ENCODE measurements at regions not wholly inside any gene's neighbourhood (a gene's known extent, or its start where the extent isn't known, plus 50 kb on each side); places are given as distances from the start of the nearest gene placed in this dataset.
"Not testable (repeated sequence)": the region's sequence is repeated elsewhere in the genome, so short reads cannot be mapped to it uniquely, and the experiment has no call there.

DNA sequence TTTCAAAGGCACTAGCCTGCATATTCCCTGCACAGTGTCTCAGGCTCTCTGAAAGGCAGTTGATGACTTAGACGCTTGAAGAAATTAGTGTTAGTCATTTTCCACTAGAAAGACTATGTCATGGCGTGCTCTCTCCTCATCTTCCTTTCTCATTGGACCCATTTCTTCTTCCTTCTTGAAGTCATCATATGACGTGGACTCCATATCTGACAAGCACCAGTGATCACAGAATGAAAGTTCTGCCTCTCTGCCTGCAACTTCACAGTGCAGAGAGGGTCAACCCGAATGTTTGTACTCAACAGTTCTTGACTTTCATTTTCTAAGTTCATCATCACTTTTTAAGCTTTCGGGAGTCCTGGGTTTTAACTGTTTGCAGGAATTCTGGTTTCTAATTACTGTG, 63.7 kb upstream of the CYRIA start:
- intact Hi-C loops (cut with micrococcal nuclease), result loop anchor here (1.0 to 5.0 kb wide), 3 partner anchors 16 to 1552 kb away; no protein-coding TSS in a partner anchor
- peaks cover 22% of the 10 kb centered on the region for H3K27me3 Mint-ChIP-seq (ENCODE audit: low read depth)
- H3K4me1 Mint-ChIP-seq (ENCODE audit: low read depth), result peaks cover 27% of the 10 kb centered on the region
- no peak overlapping the region for H3K27ac Mint-ChIP-seq
- no peaks in the 10 kb centered on the region for H3K9me3 Mint-ChIP-seq
- DNase-seq, result no peak
- no peak overlapping the region for H3K4me3 Mint-ChIP-seq
- H3K36me3 Mint-ChIP-seq (ENCODE audit: low read depth), result no peaks in the 10 kb centered on the region
- CTCF ChIA-PET, result no interaction called here

DNA sequence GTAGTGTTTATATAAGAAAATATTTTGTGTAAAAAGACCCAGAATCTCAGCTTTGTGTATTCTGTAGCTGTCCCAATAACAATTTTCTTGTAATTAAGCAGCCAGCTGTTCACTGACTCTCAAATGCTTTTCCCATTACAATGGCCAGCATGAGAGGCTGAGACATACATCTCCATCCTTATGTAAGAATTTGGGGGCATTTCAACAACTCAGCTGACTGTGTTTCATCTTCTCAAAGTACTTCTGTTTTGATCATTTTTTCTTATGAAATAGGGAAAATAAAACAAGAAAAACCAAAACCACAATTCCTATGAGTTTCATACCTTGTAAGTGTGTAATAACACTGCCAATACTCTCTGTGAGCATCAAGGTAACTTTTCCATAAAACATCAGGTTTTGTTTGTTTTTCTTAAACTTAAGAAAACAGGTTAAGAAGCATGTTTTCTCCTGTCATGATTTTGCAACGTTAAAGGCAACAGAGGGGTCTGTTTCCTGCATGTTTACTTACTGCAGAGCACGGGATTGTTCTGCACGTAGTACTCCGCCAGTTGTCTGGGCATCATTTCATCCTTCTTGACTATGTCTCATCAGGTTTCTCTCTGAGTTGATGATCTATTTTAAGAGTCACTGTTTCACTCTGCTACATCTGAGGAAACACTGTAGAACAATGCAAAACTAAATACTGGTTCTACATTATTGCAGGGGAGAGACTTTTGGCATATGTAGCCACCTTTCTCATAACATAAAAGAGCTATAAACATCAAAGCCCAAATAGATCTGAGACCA, 62.9 kb upstream of the CYRIA start:
- H3K36me3 Mint-ChIP-seq (ENCODE audit: low read depth), result no peaks in the 10 kb centered on the region
- CTCF ChIA-PET, result no interaction called here
- H3K9me3 Mint-ChIP-seq, result no peaks in the 10 kb centered on the region
- peaks cover 27% of the 10 kb centered on the region for H3K4me1 Mint-ChIP-seq (ENCODE audit: low read depth)
- no peak for DNase-seq
- intact Hi-C loops (cut with micrococcal nuclease), result loop anchor here (1.0 to 5.0 kb wide), 3 partner anchors 17 to 1551 kb away; no protein-coding TSS in a partner anchor
- no peak overlapping the region for H3K4me3 Mint-ChIP-seq
- no peak overlapping the region for H3K27ac Mint-ChIP-seq
- peaks cover 22% of the 10 kb centered on the region for H3K27me3 Mint-ChIP-seq (ENCODE audit: low read depth)

DNA sequence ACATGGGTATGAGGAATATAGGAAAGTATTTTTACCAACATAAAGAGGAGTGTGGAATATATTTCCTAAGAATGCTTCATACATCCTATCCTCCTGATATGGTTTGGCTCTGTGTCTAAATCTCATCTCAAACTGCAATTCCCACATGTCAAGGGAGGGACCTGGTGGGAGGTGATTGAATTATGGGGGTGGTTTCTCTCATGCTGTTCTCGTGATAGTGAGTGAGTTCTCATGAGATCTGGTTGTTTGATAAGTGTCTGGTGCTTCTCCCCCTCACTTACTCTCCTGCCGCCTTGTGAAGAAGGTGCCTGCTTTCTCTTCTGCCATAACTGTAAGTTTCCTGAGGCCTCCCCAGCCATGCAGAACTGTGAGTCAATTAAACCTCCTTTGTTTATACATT, 62.2 kb upstream of the CYRIA start:
- H3K4me1 Mint-ChIP-seq (ENCODE audit: low read depth), result peaks cover 27% of the 10 kb centered on the region
- intact Hi-C loops (cut with micrococcal nuclease), result loop anchor here (5.0 kb wide), 2 partner anchors 761 to 1551 kb away; no protein-coding TSS in a partner anchor
- H3K36me3 Mint-ChIP-seq (ENCODE audit: low read depth); DNase-seq; CTCF ChIA-PET; H3K4me3 Mint-ChIP-seq; H3K27ac Mint-ChIP-seq; H3K9me3 Mint-ChIP-seq: not testable (repeated sequence)
- H3K27me3 Mint-ChIP-seq (ENCODE audit: low read depth), result peaks cover 22% of the 10 kb centered on the region

DNA sequence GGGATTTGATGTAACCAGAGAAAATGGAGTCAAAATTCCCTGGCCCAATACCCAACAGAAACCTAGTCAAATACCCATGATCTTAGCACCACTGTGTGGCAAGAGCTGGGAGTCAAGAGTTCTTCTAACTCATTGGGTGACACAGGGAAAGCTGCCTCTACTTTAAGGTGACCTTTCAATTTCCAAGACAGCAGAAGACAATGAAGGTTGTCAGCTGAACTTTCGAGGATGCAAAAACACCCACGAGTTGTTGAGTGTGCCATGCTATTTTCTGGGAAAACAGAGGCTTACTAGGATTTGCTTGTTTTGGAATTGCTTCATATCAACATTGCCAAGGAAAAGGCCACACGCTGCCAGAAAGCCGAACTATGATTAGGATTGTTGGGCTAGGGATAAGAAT, 61.6 kb upstream of the CYRIA start:
- H3K36me3 Mint-ChIP-seq (ENCODE audit: low read depth), result no peaks in the 10 kb centered on the region
- CTCF ChIA-PET, result no interaction called here
- intact Hi-C loops (cut with micrococcal nuclease), result loop anchor here (5.0 kb wide), 2 partner anchors 760 to 1550 kb away; no protein-coding TSS in a partner anchor
- no peaks in the 10 kb centered on the region for H3K9me3 Mint-ChIP-seq
- peaks cover 27% of the 10 kb centered on the region for H3K4me1 Mint-ChIP-seq (ENCODE audit: low read depth)
- H3K27me3 Mint-ChIP-seq (ENCODE audit: low read depth), result peaks cover 23% of the 10 kb centered on the region
- no peak overlapping the region for H3K27ac Mint-ChIP-seq
- no peak for DNase-seq
- H3K4me3 Mint-ChIP-seq, result no peak overlapping the region

DNA sequence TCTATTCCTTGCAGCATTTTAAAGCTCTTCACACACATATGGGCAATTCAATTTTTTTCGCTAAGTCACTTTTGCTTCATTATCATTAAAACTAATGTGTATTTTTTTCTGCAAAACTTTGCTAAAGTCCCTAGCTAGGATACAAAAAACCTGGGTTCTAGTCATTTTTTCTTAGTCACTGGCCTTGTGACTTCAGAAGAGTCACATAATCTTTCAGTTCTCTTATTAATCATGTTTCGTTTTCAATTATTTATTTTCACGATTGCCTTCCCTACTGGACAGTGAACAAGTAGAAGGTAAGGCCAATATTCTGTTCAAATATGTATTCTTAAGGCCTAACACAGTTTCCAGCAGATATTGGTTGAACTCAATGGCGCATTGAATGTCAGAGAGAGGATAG, 60.9 kb upstream of the CYRIA start:
- Mint-ChIP-seq H3K36me3 (ENCODE audit: low read depth) (no peaks in the 10 kb centered on the region), H3K27me3 (ENCODE audit: low read depth) (peaks cover 25% of the 10 kb centered on the region), H3K4me3 (no peak overlapping the region), H3K9me3 (no peaks in the 10 kb centered on the region), H3K4me1 (ENCODE audit: low read depth) (peaks cover 27% of the 10 kb centered on the region), H3K27ac (no peak overlapping the region)
- no peak for DNase-seq
- intact Hi-C loops (cut with micrococcal nuclease), result loop anchor here (5.0 kb wide), 2 partner anchors 759 to 1549 kb away; no protein-coding TSS in a partner anchor
- CTCF ChIA-PET, result interaction anchor here (0.6 kb wide), 1 partner anchor 1310 kb away, joined by 3 read pairs; no protein-coding TSS in a partner anchor

DNA sequence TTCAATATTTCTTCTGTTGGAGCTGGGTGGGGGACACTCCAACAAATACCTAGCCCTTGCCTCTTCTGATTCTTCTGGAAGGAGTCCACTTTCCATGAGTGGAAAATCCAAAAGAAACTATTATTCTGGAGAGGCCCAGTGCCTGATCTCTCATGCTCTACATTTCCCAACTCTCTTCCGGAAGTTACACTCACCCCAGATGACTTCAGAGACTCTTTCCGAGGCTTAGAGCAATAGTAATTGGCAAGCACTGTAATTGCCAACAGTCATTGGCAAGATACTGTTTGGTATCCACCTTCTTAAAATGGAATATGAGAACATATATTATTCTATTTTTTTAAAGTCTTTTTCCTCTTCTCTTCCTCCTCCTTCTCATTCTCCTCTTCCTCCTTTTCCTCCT, 60.5 kb upstream of the CYRIA start:
- Mint-ChIP-seq H3K36me3 (ENCODE audit: low read depth) (no peaks in the 10 kb centered on the region), H3K4me3 (no peak overlapping the region), H3K9me3 (no peaks in the 10 kb centered on the region), H3K27ac (no peak overlapping the region), H3K4me1 (ENCODE audit: low read depth) (peaks cover 27% of the 10 kb centered on the region), H3K27me3 (ENCODE audit: low read depth) (peaks cover 25% of the 10 kb centered on the region)
- no peak for DNase-seq
- intact Hi-C loops (cut with micrococcal nuclease), result loop anchor here (5.0 kb wide), 2 partner anchors 759 to 1549 kb away; no protein-coding TSS in a partner anchor
- CTCF ChIA-PET, result interaction anchor here (1.4 kb wide), 1 partner anchor 31 kb away, joined by 3 read pairs; no protein-coding TSS in a partner anchor

DNA sequence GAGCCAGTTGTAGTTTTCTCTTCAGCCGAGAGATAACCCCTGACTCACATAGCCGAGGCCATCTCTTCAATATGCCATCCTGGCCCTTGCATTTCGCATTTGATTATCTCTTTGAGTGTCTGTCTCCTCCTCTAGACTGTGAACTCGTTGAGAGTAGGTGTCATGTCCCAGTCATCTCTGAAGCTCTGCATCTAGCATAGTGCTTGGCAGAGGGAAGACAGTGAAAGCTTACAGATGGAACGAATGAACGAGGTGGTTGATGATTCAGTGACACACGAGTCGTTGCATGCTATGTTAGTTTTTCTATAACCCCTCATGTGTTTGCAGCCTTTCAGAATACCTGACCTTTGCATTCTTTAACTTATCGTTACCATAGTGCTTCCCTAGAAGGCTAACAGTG, 59.9 kb upstream of the CYRIA start:
- no peaks in the 10 kb centered on the region for H3K9me3 Mint-ChIP-seq
- intact Hi-C loops (cut with micrococcal nuclease), result loop anchor here (1.0 to 5.0 kb wide), 4 partner anchors 59 to 1548 kb away; no protein-coding TSS in a partner anchor
- H3K4me1 Mint-ChIP-seq (ENCODE audit: low read depth), result peaks cover 27% of the 10 kb centered on the region
- CTCF ChIA-PET, result interaction anchor here (1.4 kb wide), 1 partner anchor 31 kb away, joined by 3 read pairs; no protein-coding TSS in a partner anchor
- peak; percentile 46 for DNase-seq
- no peak overlapping the region for H3K4me3 Mint-ChIP-seq
- no peaks in the 10 kb centered on the region for H3K36me3 Mint-ChIP-seq (ENCODE audit: low read depth)
- H3K27me3 Mint-ChIP-seq (ENCODE audit: low read depth), result peaks cover 23% of the 10 kb centered on the region
- H3K27ac Mint-ChIP-seq, result no peak overlapping the region

DNA sequence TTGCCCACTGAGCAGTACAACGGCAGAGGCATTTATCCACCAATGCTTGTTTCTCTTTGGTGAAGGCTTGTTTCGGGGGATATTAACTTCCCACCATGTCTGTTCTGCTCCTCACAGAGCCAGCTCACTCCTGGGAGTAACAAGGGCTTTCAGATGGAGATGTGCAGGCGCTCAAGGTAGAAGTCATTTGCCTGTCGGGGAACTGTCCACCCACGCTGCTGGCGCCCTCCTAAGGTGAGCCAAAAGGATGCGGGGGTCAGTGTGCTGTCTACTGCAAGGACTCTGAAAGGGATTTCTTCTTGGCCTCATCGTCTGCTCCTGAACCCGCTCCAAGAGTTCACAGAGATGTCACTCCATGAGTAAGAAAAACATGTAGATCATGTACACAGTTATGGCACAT, 57.0 kb upstream of the CYRIA start:
- Mint-ChIP-seq H3K27ac (no peak overlapping the region), H3K9me3 (no peaks in the 10 kb centered on the region), H3K4me3 (no peak overlapping the region), H3K27me3 (ENCODE audit: low read depth) (peaks cover 17% of the 10 kb centered on the region), H3K4me1 (ENCODE audit: low read depth) (peaks cover 16% of the 10 kb centered on the region), H3K36me3 (ENCODE audit: low read depth) (no peaks in the 10 kb centered on the region)
- intact Hi-C loops (cut with micrococcal nuclease), result no loop called here
- DNase-seq, result no peak
- CTCF ChIA-PET, result no interaction called here

DNA sequence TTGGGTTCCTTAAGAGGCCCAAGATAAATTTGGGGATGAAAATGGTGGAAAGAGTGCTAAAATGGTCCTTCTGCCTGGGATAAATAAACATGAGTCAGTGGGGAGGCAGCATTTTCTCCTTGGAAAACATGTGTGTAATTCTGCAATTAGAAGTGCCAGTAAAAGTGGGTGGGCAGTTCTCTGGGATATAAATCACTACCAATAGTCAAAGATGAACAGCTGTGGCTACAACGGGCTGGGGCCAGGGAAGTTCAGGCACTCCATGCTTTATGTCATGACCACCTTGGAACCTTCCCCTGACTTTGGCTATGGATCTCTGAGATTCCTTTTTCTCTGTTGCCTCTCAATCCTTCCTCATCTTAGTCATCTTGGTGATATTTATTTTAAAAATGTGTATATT, 56.5 kb upstream of the CYRIA start:
- Mint-ChIP-seq H3K4me1 (ENCODE audit: low read depth) (peaks cover 16% of the 10 kb centered on the region), H3K9me3 (no peaks in the 10 kb centered on the region), H3K4me3 (no peak overlapping the region), H3K27me3 (ENCODE audit: low read depth) (peaks cover 20% of the 10 kb centered on the region), H3K36me3 (ENCODE audit: low read depth) (no peaks in the 10 kb centered on the region), H3K27ac (no peak overlapping the region)
- DNase-seq, result no peak
- intact Hi-C loops (cut with micrococcal nuclease), result no loop called here
- CTCF ChIA-PET, result no interaction called here

DNA sequence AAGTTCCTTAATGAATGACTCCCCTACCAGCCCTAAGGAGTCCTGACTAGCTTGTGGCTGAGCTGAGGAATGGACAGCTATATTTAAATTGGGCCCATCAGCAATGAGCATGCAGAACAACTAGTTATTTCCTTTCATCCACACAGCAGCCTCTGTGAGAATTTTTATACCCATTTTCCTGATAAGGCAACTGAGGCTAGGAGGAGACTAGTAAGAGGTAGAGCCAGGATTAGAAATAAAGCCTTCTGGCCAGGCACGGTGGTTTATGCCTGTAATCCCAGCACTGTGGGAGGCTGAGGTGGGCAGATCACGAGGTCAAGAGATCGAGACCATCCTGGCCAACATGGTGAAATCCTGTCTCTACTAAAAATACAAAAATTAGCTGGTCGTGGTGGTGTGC, 55.9 kb upstream of the CYRIA start:
- peaks cover 18% of the 10 kb centered on the region for H3K27me3 Mint-ChIP-seq (ENCODE audit: low read depth)
- H3K4me3 Mint-ChIP-seq; H3K27ac Mint-ChIP-seq; H3K36me3 Mint-ChIP-seq (ENCODE audit: low read depth); H3K4me1 Mint-ChIP-seq (ENCODE audit: low read depth); intact Hi-C loops (cut with micrococcal nuclease); DNase-seq; CTCF ChIA-PET; H3K9me3 Mint-ChIP-seq: not testable (repeated sequence)

DNA sequence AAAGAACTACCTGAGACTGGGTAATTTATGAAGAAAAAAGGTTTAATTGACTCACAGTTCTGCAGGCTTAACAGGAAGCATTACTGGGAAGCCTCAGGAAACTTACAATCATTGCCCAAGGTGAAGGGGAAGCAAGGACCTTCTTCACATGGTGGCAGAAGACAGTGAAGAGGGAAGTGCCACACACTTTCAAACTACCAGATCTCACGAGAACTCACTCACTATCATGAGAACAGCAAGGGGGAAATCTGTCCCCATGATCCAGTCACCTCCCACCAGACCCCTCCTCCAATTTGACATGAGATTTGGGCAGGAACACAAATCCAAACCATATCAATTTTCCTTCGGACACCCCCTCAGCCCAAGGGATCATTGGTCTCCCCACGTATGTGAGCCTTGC, 55.1 kb upstream of the CYRIA start:
- CTCF ChIA-PET; H3K36me3 Mint-ChIP-seq (ENCODE audit: low read depth); H3K4me1 Mint-ChIP-seq (ENCODE audit: low read depth); H3K27ac Mint-ChIP-seq; DNase-seq; H3K9me3 Mint-ChIP-seq; intact Hi-C loops (cut with micrococcal nuclease); H3K4me3 Mint-ChIP-seq: not testable (repeated sequence)
- H3K27me3 Mint-ChIP-seq (ENCODE audit: low read depth), result peaks cover 18% of the 10 kb centered on the region

DNA sequence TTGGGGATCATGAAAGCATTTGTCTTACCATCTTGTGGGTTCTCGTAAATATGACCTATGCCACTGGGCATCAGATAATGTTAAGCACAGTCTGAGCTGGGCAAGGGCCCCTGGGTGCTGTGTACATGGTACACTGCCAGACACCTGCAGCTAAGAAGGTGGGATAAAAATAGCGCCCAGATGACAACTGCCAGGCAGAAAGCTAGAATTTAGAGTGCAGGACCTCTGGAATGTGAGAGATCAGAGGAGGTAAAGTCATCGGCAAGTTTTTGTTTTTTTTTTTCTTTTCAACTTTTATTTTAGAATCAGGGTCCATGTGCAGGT, 53.8 kb upstream of the CYRIA start:
- Mint-ChIP-seq H3K36me3 (ENCODE audit: low read depth) (no peaks in the 10 kb centered on the region), H3K4me1 (ENCODE audit: low read depth) (no peaks in the 10 kb centered on the region), H3K9me3 (no peaks in the 10 kb centered on the region), H3K27me3 (ENCODE audit: low read depth) (peaks cover 16% of the 10 kb centered on the region), H3K27ac (no peak overlapping the region), H3K4me3 (no peak overlapping the region)
- intact Hi-C loops (cut with micrococcal nuclease), result no loop called here
- no peak for DNase-seq
- CTCF ChIA-PET, result no interaction called here

Measured in activated naive CD4-positive, alpha-beta T cell treated with anti-CD3 and anti-CD28 coated beads for 36 hours (primary cell).